ENCODE measurements at regions not wholly inside any gene's neighbourhood (a gene's known extent, or its start where the extent isn't known, plus 50 kb on each side); places are given as distances from the start of the nearest gene placed in this dataset.

GRCh38 chr10:29033311-29033940 is 255.4 kb upstream of the LYZL1 start:
- DNase-seq, result no peak

DNA sequence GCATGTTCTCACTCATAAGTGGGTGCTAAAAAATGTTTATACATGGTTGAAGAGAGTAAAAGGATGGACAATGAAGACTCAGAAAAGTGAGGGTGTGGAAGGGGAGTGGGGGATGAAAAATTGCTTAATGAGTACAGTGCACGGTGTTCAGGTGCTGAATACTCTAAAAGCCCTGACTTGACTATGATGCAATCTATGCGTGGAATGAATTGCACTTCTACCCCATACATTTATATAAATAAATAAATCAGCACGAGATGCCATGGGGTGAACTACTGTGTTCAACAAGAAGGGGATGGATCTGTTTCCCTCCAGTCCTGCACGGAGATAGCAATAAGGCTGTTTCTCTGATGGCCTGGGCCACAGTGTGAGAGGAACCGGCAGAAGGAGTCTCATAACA is 254.3 kb upstream of the LYZL1 start:
- no peak for DNase-seq

GRCh38 chr10:29035721-29036120 is 253.1 kb upstream of the LYZL1 start:
- DNase-seq, result no peak

- DNase-seq, result no peak
Measured at GRCh38 chr10:29037348-29038113, 251.3 kb upstream of the LYZL1 start.

DNA sequence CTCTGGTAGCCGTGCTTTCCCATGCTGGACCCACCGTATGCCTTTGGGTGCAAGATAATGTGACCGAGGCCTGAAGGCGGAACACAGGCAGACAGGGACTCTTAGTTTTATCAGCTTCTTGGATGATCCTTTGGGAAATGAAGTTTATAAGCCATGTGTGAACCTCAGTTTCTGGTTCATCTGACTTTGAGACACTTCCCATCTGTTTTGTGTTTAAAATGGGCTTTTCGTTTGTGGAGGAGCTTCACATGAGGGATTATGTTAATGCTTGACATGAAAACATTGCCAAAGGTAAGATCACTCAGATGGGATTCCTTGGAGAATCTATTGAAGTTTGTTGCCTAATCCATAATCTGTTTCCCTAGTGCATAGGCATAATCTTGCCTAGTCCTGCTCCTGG is 249.8 kb upstream of the LYZL1 start:
- no peak for DNase-seq

DNA sequence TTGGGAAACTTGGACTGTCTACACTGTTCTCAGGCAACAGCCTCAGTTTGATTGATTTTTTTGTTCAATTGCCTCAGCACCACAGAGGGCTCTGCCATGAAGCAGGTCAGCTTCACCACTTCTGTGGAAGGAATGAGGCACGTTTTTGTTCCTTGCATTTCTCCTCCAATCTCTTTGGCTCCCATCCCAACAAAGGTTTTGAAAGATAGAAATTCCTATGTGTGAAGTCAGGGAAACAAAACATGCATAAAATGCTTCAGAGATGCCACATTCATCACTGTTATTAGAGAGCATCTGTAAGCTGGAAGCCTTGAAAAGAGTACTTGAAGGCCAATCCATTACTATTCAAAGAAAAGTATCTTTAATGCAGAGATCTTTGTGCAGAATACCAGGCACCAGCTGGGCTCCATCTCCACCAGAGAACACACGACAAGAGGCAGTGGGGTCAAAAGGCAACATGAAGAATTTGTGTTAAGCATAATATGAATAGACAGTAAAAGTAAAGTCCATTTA is 249.1 kb upstream of the LYZL1 start:
- DNase-seq, result peak; percentile 97

DNA sequence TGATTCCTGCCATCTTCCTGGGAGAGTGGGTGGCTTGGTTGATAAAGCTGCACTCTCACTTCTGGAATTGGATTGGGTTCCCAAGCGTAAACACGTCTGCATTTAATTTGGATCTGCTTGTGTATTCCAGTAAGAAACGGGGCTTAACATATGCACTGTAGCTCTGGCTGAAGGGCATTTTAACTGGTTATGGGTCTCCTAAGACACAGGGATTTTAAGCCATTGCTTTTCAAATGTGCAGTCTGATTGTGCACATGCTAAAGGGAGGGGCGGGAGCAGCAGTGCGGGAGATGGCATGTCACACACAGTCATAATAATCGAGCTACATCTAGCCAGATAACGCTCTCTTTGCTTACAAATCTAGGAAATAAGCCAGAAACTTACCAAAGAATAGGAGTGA is 247.3 kb upstream of the LYZL1 start:
- peak; percentile 28 for DNase-seq

DNA sequence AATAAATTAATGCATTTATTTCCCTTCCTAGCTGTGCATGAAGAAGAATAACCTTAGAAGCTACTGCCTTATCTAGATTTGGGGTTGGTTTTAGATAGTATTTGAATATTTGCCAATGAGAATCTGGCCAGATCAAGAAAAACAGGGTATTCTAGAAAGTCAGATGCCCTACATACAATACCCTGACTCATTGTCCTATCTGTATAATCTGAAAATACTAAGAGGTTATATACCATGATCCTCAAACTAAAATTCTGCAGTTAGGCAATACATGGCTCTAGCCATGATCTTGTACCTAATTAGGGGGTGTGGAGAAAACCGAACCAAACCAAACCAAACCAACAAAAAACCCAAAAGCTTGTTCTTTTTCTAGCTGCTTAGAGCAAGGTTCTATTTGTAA is 240.4 kb upstream of the LYZL1 start:
- DNase-seq, result no peak

DNA sequence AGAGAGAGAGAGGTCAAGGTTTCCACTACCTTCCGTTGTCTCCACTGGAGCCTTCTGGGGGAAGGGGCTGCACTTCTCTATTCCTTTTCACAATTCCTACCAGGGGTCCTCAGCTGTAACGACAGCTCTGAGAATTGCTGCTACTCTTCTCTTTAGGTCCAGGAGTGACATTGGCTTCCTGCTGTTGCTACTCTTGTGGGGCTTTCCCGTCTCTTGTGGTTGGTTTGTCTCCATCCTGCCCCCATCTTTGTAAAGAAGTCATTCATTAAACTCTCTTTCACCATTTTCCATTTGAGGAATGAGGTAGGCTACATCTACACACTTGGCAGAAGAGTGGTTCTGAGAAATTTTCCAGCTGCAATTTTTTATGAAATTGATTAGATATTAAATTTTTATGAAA is 238.8 kb upstream of the LYZL1 start:
- DNase-seq, result no peak

DNA sequence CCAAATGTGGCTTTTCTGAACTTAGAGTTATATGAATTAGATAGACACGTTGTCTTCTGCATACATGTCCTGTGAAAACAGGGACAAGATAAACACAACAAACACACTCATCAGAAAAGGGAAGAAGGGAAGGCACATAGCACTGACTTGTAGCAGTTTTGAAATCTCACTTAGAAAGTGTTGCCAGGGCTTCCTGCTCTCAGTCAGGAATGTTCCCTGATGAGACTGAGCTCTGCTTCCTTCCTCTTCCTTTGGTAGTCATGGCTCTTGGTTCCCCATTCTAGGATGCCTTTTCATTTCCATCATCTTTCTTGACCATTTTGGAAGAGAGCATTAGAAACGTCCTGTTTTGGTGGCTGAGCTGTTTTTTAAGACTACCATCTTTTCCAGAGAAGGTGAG is 233.8 kb upstream of the LYZL1 start:
- no peak for DNase-seq

DNA sequence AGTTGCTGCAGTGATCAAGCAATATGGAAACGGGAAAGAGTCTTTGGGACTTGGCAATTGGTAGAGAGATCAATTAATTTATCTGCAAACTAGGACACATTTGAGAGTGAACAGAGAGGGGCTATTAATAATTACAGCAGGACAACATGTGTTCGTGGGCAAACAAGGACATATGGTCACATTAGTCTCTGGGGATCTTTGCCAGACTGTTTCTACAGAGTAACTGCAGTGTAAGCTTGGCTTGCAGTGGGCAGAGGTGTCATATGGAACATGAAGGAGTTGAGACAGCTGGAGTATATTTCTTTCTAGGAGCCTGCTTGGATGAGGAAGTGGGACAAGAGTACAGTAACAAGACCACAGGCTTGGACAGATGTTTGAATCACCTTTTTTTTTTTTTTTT is 232.1 kb upstream of the LYZL1 start:
- no peak for DNase-seq

DNA sequence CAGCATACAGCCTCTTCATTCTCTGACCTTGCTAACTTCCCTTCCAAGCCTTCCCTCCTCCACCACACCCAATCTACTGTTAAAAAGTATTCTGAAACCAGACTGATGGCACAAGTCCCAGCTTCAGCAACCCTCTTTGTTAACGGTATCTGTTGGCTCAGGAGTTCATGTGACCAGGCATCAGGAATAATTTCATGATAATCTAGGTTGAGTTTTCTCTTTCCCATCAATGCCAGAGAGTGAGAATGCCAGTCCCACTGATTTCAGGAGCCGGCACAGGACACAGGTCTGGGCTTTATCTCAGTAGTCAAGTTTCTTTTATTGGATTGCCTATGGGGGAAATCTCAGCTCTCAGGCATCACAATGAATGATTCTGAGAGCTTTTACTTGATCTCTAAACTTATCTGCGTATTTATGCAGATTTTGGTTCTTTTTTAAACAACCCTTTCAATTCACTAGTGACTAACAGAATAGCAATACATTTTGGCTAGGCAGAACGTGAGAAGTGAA is 231.0 kb upstream of the LYZL1 start:
- DNase-seq, result no peak

GRCh38 chr10:29063806-29064644 is 224.8 kb upstream of the LYZL1 start:
- peak; percentile 34 for DNase-seq

DNA sequence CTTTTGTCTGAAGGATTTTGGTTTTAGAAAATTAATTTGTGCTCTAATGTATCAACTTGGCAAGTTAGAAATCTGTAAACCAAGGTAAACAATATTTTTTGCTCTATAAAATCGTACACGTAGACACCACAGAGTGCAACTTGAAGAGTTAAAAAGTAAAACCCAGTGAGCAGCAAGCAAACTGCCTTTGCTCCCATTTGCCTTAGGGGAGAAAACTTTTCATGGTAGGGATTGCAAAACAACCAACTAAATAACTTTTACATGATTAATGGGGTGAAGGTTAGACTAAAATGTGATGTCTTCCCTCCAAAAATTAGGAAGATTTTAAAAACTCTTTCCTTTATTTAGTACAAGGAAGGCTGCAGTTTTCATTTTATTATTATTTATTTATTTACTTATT is 224.2 kb upstream of the LYZL1 start:
- no peak for DNase-seq

DNA sequence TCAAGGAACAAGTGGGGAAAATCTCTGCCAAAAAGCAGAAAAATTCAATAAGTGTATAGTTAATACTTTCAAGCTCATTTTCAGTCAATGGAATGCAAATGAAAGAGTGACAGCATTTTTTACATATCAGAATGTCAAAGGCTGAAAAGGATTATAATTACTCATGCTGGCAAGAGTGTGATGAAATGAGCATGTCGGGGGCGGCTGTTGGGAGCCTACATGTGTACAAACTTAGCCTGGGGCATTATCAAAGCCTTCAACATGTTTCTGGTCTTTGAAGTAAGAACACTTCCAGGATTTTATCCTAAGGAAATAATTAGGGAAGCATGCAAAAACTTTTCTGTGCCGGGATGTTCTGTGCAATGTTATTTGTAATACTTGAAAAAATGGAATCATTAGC is 221.7 kb upstream of the LYZL1 start:
- peak; percentile 34 for DNase-seq

- DNase-seq, result no peak
Measured at GRCh38 chr10:29067628-29068027, 221.2 kb upstream of the LYZL1 start.

DNA sequence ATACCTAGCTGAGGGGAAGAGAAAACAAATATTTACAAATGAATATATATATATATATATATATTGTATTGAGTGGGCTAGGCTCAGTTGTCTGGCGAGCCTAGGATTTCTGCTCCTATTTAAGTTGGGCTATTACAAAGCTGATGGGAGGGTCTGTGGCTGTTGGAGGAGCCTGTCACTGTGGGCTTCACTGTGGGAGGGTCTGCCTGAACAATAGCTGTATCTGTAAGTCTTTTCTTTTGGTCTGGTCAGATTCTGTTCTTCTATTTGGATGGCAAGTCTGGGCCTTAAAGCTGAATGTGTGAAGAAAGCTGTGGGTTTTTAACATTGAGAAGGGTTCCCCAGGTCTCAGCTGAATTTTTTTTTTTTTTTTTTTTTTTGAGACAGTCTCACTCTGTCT is 220.6 kb upstream of the LYZL1 start:
- DNase-seq, result no peak

DNA sequence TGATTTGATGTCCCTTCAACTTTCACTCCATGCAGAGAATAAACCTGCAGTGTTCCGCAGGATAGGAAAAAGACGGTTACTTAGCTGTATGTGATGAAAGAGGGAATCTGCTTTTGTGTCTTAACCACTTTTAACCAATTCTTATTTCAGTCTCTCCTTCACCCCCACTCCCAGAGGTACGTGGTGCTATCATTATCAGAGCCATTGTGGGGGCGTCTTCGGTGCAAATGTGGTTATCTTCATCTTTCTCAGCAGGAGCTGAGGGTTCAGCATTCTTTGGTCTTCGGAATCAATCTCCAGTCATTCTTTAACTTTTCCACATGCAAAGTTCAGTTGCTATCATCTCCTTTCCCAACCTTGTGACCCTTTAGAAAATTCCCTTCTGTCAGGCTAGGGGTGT is 219.9 kb upstream of the LYZL1 start:
- DNase-seq, result no peak

DNA sequence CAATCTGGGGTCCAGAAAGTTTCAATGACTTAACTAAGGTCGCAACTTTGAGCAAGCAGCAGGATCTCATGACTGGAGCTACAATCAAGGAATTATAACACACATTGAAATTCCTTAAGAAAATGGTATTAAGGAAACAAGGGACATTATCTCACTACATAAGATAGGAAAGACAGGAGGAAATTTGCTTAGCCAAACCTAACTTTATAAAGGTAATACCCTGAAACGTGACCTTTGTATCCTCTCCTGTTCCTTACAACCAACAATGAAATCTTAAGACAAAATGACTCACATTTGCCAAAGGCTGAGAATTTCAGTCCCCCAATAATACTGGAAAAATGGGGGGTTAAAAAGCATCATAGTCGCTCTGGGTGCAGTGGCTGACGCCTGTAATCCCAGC is 218.9 kb upstream of the LYZL1 start:
- DNase-seq, result no peak

- no peak for DNase-seq
Measured at GRCh38 chr10:29078919-29079318, 210.0 kb upstream of the LYZL1 start.

DNA sequence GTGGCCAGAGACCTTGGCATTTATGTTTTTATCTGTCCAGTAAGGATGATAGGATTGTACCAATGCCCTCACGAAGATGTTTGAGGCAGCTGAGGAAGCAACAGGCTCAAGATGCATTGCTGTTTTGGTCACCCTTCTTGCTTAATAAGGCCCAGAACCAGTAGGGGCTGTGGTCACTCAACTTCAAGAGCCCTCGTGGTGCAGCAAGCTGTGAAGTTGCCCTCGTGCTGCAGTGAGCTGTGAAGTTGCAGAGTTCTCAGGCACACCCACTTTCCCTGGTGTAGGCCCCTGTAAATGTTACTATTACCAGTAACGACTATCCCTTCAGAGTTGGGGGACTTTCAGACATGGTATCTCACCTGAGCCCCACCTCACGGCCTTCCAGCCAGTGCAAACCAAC is 207.6 kb upstream of the LYZL1 start:
- DNase-seq, result no peak

- no peak for DNase-seq
Measured at GRCh38 chr10:29081951-29082685, 206.8 kb upstream of the LYZL1 start.

GRCh38 chr10:29083096-29083495 is 205.8 kb upstream of the LYZL1 start:
- DNase-seq, result no peak
